ENCODE measurements at regions not wholly inside any gene's neighbourhood (a gene's known extent, or its start where the extent isn't known, plus 50 kb on each side); places are given as distances from the start of the nearest gene placed in this dataset.
"Not testable (repeated sequence)": the region's sequence is repeated elsewhere in the genome, so short reads cannot be mapped to it uniquely, and the experiment has no call there.

DNA sequence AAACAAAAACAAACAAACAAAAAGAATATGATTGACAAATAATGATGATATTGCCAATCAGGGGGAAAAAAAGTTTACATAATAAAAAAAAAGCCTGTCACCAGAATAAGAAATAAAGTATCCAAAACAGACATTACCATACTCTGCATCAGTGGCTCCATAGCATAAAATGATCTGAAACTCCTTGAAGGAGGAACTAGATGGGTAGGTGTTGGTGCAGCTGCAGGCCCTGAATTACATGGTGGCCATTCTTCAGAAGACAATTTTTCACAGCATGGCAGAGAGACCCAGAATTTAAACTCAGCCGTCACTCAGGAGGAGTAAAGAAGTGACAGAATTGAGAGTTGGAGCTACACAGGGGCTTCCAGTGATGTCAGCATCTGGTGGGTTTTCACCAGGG, 60.2 kb downstream of the GLUL start:
- DNase-seq: no peak

DNA sequence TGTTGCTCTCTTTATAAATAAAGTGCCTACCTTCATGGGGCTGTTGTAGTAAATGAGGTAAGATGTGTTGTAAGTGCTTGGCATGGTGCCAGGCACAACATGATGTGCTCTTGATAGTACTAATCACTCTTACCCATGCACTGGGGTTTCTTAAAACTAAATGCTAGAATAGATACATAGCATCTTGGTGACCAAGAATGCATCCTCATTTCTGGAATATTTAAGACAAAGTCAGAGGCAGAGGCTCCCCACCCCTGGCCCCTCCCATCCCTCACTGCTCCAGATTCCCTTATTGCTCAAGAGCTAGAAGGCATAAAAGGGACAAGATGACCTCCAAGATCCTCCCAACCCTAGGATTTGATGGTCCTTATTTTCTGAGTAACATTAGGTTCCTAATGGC, 61.3 kb downstream of the GLUL start:
- peak; percentile 5 for DNase-seq

DNA sequence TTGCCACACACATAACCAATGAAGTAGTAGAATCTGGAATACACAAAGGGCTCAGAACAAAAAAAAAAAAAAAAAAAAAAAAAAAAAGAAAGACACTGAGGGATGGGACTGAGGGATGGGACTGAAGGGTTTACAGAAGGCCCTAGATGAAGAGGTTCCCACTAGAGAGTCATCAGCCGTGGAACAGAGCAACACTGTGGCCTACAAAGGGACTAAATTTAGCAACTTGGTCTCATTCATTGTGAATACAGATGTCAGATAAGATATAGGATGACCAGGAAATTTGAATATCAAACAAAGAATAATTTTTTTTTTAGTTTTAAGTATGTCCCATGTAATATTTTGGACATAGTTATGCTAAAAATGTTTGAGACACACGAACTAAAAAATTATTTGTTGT, 62.1 kb downstream of the GLUL start:
- DNase-seq: no peak

DNA sequence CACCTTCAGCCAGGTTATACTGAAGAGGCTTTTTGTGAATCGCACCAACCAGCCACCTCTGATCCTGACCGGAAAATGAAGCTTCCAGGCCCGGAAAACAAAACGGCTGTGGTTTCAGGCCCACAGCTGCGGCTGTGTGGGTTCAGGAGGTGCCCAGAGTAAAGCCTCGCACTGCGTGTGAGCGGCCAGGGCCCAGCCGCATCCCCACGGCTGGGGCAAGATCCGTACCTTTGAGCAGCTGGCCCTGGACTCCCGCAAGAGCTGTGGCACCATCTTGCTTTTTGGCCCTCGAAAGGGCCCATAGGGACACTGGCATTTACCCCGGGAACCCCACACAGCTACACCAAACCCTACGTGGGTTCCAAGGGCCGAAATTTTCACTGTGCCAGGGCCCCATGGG, 63.0 kb downstream of the GLUL start:
- DNase-seq: no peak

DNA sequence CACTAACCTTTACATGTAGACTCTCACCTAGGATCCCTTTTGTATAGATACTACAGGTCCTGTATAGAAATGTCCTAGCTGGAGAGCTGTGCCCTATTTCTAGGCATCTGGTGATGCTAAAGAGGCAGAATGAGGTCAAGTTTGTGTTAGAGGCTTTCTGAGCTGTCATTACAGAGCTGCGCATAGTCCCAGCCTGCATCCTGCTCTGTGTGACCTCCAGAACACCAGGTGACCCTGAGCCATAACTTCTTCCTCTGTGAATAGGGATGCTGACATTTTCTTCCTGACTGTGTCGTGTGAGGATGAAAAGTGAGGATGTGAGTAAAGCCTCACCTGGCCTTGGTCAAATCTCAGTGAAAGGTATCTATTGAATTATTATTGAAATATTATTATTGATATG, 66.3 kb downstream of the GLUL start:
- no peak for DNase-seq

DNA sequence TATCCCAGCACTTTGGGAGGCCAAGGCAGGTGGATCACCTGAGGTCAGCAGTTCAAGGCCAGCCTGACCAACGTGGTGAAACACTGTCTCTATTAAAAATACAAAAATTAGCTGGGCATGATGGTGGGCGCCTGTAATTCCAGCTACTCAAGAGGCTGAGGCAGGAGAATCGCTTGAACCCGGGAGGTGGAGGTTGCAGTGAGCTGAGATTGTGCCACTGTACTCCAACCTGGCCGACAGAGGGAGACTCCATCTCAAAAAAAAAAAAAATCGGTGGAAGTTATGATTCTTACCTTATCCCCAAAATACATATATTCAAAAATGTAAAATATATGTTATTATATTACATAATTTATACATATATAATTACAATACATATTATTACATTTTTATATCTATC, 70.1 kb downstream of the GLUL start:
- not testable (repeated sequence) for DNase-seq

DNA sequence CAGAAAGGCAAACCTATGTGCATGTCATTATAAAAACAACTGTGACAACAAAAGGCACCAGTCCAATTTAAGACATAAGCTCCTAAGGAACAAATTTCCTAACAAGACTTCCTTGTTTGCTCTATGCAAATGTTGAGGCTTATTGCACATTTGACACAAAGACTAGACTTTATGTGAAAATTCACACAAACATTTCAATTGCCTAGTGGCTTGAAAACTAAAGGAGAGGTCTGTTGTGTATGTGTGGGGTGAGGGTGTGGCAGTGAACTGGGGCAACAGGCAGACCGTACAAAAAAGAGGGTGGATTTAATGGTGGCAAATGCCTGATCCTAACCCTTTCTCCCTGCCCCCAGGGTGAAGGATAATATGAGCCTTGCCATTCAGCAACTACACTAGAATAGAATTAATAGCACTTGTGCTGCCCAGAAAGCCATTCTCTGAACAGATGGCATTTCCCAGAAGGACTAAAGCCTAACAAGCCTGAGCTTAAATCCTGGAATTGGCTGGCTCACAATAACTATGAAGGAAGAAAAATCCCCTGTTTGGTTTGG, 73.9 kb downstream of the GLUL start:
- DNase-seq: no peak

DNA sequence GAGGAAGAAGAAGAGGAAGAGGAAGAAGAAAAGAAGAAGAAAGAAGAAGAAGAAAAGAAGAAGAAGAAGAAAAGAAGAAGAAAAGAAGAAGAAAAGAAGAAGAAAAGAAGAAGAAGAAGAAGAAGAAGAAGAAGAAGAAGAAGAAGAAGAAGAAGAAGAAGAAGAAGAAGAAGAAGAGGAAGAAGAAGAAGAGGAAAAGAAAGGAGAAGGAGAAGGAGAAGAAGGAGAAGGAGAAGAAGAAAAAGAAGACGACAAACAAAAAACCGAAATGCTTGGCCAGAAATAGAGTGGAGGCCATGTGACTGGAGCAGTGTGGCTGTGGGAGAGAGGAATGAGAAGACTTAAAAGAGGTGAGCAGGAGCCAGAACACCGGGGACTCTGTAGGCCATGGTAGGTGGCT, 75.1 kb downstream of the GLUL start:
- not testable (repeated sequence) for DNase-seq

DNA sequence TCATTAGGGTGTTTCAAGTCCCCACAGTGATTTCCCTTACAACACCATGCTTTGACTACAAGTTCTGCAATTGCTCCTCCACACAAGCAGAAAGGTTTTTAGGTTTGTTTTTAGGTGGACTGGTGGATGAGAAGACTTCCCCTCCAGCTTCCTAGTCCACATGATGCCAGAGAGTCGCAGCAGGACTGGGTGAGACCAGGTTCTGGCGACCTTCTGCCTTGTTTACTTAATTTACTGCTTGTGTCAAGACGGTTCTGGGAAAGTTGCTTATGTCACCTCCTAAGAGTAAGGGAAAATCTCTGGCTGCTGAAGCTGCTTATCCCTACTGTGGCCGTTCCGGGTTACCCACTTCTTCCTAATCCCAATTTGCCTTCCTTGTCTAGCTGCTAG, 76.4 kb downstream of the GLUL start:
- DNase-seq: no peak

DNA sequence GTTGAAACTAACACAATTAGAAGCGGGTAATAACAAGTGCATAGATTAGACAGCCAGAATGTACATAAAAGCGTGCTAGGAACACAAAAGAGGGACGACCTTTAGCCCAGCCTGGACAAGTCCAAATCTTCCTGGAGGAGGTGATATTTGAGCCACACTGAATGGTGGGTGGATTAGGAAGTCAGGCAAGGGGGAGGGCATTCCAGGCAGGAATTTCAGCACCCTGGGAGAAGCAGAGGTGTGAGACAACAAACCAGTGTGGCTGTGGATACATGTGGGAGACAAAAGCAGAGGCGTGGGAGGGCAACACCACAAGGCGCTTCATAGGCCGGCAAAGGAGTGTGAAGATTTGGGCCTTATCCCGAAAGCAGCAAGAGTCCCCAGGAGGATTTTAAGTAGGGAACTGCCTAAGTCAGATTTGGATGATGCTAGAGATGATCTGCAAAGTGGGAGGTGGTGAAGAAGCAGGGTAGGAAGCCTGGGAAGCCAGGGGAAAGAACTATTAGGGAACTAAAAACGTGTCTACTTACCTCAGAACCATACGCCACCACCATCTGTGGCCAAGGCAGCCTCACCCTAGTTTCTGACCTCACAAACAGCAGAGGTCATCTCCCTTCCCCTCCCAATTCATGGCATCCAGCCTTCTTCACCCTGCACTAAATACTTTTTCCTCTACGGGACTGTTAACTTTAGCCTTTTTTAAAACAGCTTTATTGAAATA, 81.8 kb downstream of the GLUL start:
- no peak for DNase-seq

DNA sequence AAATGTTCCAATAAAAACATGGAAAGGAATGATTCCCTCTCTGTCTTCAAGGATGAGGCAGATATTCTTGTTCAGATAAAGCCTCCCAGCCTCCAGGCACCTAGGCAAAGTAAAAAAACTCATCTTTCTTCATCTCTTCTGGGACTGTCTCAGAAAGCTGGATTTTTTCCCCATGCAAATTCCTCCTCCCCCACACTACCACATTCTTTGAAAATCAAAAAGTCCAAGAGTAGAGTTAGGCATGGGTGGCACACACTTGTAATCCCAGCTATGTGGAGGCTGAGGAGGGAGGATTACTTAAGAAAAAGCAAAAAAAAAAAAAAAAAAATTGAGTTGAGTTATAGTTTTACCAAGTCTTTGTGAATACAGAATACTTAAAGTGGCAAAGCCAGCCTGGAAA, 82.8 kb downstream of the GLUL start:
- DNase-seq: no peak

DNA sequence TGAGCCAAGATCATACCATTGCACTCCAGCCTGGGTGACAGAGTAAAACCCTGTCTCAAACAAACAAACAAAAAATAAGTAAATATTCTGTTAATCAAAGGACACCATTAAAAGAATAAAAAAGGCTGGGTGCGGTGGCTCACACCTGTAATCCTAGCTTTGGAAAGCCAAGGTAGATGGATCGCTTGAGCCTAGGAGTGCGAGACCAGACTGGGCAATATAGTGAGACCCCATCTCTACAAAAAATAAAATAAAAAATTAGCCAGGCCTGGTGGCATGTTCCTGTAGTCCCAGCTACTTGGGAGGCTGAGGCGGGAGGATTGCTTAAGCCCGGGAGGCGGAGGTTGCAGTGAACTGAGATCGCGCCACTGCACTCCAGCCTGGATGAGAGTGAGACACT, 84.1 kb downstream of the GLUL start:
- not testable (repeated sequence) for DNase-seq

DNA sequence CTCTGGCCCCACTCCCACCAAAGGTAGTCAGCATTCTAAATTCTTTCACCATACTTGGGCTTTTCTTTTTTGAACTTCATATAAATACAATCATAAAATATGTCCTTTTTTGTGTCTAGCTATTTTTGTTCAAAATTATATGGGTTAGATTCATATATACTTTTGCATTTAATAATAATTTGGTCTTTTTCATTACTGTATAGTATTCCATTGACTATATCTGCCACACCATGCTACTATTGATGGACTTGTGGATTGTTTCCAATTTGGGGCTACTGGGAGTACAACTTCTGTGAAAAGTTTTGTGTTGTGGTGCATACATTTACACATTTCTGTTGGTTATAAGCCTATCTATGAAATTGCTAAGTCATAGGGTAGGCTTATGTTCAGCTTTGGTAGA, 85.7 kb downstream of the GLUL start:
- no peak for DNase-seq

DNA sequence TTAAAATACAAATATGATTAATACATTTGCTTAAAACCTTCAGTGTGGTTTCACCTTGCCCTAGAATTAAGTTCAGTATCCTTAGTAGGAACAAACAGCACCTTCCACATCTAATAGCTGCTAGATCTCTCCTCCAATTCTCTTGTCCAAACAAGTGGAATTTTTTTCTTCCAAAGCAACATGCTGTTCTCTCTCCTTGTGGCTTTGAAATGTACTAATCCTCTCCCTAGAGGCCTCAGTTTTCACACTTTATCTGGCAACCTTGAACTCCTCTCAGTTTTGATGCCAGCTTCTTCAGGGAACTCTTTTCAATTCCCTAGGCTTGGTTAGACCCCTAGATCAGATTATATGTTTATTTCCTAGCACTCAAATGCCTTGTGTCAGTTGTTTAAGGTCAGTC, 87.0 kb downstream of the GLUL start:
- DNase-seq: no peak

DNA sequence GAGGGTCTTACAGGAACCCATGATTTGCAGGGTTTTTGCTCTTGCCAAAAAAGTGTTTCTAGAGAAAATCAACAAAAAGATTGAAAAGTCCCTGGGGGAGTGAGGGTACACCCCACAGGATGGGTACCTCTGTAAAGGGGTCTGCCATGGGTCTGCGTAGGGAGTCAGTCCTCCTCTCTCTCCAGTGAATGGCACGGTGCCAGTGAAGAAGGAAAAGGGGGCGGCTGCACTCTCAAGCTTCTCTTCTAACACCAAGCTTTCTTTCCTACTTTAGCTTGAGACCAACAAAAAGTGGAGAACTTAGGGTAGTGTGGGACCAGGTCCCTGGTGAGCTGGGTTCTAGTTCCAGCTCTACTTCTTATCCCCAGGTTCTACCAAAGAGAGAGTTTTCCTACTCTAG, 87.4 kb downstream of the GLUL start:
- DNase-seq: no peak

DNA sequence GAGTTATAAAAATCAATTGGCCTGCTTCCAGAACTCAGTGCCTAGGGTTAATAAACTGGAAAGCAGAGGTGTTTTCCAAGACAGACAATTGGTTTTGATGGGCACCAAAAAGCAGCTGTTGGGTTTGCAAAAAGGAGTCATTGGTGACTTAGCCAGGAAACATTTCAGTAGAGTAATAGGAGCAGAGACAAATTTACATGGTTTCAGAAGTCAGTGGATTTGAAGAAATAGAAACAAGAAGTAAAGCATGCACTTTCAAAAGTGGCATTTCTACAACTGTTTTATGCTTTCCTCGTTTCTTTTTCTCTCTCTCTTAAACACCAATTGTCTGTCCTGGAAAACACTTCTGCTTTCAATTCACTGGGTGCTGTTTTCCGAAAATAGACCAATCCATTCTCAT, 87.8 kb downstream of the GLUL start:
- no peak for DNase-seq

DNA sequence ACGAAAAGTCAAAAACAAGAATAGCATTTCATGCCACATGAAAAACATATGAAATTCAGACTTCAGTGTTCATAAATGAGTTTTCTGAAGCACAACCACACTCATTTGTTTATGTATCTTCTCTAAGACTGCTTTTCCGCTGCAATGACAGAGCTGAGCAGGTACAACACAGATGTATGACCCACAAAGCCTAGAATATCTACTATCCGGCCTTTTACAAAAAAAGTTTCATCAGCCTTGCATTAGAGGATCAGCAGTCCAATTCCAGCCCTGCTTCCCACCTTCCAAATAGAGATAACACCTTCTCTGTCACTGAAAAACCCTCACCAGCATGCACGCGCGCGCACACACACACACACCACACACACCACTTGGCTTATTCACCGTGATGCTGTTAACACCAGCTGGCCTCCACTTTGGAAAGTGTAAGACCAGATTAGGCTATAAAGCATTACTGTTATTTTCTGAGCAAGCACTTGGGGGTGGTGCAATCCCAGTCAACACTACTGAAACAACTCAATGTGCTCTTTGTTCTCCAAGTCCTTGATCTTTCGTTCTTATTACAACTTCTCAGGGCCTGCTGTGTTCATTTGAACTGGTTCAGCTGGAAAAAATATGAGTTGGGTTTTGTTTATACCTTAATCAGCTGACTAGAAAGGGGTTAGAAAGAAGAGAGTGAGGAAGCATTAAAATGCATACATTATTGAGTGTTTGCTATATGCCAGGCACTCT, 90.0 kb downstream of the GLUL start:
- no peak for DNase-seq

DNA sequence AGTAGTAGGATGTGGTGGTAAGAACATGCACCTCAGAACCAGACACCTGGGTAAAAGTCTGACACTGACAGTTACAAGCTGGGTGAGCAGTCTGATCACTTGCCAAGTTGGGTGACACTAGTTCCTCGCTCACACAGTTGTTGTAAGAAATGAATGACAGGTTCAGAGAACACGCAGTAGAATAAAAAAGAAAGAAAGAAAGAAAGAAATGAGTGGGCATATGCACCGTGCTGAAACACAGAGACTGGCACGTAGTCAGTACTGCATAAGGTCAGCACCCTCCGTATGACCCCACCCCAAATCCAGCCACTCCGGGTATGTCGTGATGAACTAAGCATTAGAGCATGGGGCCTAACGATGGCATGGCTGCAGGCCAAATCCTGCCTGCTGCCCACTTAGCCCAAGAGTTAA, 90.6 kb downstream of the GLUL start:
- DNase-seq: no peak

DNA sequence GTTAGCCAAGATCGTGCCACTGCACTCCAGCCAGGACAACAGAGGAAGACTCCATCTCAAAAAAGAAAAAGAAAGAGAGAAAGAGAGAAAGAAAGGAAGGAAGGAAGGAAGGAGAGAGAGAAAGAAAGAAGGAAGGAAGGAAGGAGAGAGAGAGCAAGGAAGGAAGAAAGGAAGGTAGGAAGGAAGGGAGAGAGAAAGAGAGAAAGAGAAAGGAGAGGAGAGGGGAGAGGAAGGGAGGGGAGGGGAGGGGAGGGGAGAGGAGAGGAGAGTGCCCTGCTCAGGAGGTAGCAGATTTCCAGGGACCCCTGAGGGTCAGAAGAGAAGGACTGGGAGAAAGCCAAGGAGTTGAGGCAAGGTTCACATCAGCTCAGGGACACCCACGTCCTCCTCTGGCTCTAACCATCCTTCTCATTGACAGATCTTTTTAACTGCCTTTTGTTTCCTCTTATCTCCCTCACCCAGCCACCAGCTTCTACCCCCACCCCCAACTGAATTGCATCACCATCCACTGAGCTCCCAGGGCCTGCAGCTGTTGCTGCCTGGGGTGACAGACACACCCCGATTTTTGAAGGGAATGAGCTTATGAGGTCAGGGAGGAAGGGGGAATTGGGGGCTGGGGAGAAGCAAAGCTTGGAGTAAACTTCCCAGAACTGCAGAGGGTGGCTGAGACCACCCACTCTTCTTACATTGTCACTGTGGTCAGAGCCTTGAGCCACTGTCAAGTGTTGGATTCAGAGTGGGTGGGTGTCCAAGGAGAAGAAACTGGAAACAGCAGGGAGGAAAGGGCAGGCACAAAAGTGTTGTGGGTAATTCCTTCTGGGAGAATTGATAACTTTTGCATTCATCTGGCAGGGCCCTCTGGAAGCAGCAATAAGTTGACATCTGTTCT, 91.6 kb downstream of the GLUL start:
- DNase-seq: peak; percentile 19

DNA sequence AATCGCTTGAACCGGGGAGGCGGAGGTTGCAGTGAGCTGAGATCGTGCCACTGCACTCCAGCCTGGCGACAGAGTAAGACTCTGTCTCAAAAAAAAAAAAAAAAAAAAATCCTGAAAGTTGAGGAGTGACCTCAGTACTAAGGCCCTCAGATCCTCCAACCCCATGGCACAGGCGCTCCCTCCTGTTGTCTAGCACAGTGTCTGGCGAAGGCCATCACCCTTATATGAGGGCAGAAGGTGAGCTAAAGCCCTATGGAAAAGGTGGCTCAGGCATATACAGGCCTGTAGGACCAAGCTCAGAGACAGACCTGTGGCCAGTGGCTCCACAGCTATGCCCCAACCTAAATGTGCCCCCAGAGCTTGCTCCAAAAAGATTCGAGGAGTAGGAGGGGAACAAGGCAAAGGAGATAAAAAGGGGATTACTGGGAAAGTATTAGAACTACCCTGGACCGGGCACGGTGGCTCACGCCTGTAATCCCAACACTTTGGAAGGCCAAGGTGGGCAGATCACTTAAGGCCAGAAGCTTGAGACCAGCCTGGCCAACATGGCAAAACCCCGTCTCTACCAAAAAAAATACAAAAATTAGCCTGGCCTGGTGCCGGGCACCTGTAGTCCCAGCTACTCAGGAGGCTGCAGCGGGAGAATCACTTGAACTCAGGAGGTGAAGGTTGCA, 92.4 kb downstream of the GLUL start:
- not testable (repeated sequence) for DNase-seq

DNA sequence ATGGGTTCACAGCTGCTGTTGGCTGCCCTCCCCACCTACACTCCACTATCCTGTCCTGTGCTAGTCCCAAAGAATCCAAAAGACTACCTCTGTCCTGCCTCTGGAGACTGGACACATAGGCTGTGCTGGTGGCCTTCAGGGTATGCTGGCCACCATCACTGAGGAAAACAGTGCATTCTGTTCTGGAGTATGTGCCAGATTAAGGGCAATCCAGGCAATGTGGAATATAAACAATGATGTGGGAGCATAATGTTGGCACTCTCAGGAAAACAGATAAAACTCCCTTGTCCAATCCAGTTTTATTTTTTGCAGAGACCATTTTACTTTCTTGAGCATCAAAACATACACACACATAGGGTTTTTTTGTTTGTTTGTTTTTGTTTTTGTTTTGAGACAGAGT, 94.3 kb downstream of the GLUL start:
- no peak for DNase-seq

DNA sequence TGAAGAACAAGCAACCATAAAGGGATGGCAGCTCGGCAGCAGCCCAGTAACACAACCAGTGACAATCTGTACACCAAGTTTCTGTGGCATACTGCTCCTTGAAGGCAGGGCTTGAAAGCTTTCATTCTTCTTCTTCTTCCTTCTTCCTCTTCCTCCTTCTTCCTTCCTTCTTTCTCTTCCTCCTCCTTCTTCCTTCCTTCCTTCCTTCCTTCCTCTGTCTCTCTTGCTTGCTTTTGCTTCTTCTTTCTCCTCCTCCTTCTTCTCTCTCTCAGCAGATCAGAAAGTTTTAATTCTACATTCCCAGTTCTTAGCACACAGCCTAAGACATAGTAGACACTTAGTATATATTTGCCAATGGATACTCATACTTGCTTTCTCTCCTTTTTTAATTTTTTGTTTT, 95.9 kb downstream of the GLUL start:
- no peak for DNase-seq

Measured in fibroblast of skin of scalp (primary cell).